ENCODE measurements at regions not wholly inside any gene's neighbourhood (a gene's known extent, or its start where the extent isn't known, plus 50 kb on each side); places are given as distances from the start of the nearest gene placed in this dataset.

DNA sequence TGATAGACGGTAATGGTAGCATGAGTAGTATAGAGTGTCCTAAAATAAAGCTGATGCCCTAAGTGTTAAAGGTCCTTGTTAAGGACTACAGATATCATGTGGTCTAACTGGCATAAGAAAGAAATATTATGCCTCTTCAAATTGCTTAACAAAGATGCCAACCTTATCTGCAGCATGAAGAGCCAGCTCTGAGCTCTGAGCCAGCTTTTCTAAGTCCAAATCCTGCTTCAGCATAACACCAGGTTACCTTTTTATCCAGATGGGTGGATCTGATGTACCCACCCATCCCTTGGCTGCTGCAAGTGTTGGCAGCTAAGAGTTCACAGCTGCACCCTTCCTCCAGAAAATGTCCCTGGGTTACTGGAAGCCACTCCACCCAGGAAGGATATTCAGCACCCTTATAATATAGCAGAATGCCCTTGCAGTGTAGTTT lies 83.8 kb downstream of the TENT5A start:
- Histone ChIP-seq H3K79me2 (ENCODE audit: insufficient read depth, low read length) (no peaks in the 10 kb centered on the region), H3K9me3 (ENCODE audit: low read length) (no peaks in the 10 kb centered on the region)
- no peak for TF ChIP-seq CTCF (IDR thresholded peaks at IDR 0.05; ENCODE audit: low read length)
- no peak for TF ChIP-seq EZH2 (IDR thresholded peaks at IDR 0.05; ENCODE audit: borderline replicate concordance, low read length)

GRCh38 chr6:81666481-81666880 lies 86.0 kb downstream of the TENT5A start:
- Histone ChIP-seq H3K4me2 (ENCODE audit: low read length) (no peak overlapping the region), H3K4me1 (ENCODE audit: insufficient read depth, low read length, severe bottlenecking) (no peaks in the 10 kb centered on the region), H3K9ac (ENCODE audit: low read length) (no peak overlapping the region), H3K27me3 (ENCODE audit: insufficient read depth, low read length) (no peaks in the 10 kb centered on the region), H3K27ac (ENCODE audit: low read depth, low read length, poor library complexity, severe bottlenecking) (no peak overlapping the region), H4K20me1 (ENCODE audit: insufficient read depth, low read length) (no peaks in the 10 kb centered on the region), H3K4me3 (ENCODE audit: low read depth, low read length, poor library complexity, severe bottlenecking) (no peak overlapping the region), H3K9me2 (ENCODE audit: low read depth, low read length) (no peaks in the 10 kb centered on the region), H3F3A (ENCODE audit: insufficient read depth, low read length) (no peaks in the 10 kb centered on the region), H3K36me3 (ENCODE audit: insufficient read depth, low read length) (no peaks in the 10 kb centered on the region), H3K79me2 (ENCODE audit: insufficient read depth, low read length) (no peaks in the 10 kb centered on the region), H3K9me3 (ENCODE audit: low read length) (no peaks in the 10 kb centered on the region), H2AFZ (ENCODE audit: low read length) (no peak overlapping the region)
- TF ChIP-seq CTCF (IDR thresholded peaks at IDR 0.05; ENCODE audit: low read length) = no peak
- TF ChIP-seq EZH2 (IDR thresholded peaks at IDR 0.05; ENCODE audit: borderline replicate concordance, low read length) = no peak

More for the DNA sequence above, 83.8 kb downstream of the TENT5A start:
- Histone ChIP-seq H3K4me1 (ENCODE audit: insufficient read depth, low read length, severe bottlenecking) (no peaks in the 10 kb centered on the region), H2AFZ (ENCODE audit: low read length) (no peak overlapping the region), H3K9me2 (ENCODE audit: low read depth, low read length) (no peaks in the 10 kb centered on the region), H3K36me3 (ENCODE audit: insufficient read depth, low read length) (no peaks in the 10 kb centered on the region), H3K9ac (ENCODE audit: low read length) (no peak overlapping the region), H4K20me1 (ENCODE audit: insufficient read depth, low read length) (no peaks in the 10 kb centered on the region), H3F3A (ENCODE audit: insufficient read depth, low read length) (no peaks in the 10 kb centered on the region), H3K27ac (ENCODE audit: low read depth, low read length, poor library complexity, severe bottlenecking) (no peak overlapping the region), H3K4me2 (ENCODE audit: low read length) (no peak overlapping the region), H3K27me3 (ENCODE audit: insufficient read depth, low read length) (no peaks in the 10 kb centered on the region), H3K4me3 (ENCODE audit: low read depth, low read length, poor library complexity, severe bottlenecking) (no peak overlapping the region)

DNA sequence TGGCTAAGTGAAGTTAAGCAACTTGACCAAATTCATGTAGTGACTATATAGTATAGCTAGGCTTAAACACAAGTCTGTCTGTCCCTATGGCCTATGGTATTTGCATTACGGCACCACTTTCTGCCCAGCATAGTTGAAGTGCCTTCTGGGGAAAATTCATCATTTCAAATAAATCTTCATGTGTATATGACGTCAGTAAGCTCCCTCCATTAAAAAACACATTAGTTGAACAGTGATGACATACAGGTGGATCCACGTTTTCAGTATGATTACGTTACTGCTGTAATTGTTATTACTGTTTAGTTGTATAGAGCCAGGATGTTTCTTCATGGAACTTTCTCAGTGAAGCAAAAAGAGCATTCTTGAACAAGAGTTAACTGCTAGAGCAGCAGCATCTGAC lies 96.2 kb downstream of the TENT5A start:
- H3F3A ChIP-seq (ENCODE audit: insufficient read depth, low read length) = no peaks in the 10 kb centered on the region
- no peaks in the 10 kb centered on the region for H3K9me2 ChIP-seq (ENCODE audit: low read depth, low read length)
- no peak overlapping the region for H3K9ac ChIP-seq (ENCODE audit: low read length)
- no peaks in the 10 kb centered on the region for H3K27me3 ChIP-seq (ENCODE audit: insufficient read depth, low read length)
- no peaks in the 10 kb centered on the region for H3K4me1 ChIP-seq (ENCODE audit: insufficient read depth, low read length, severe bottlenecking)
- H3K27ac ChIP-seq (ENCODE audit: low read depth, low read length, poor library complexity, severe bottlenecking) = no peak overlapping the region
- no peak overlapping the region for H2AFZ ChIP-seq (ENCODE audit: low read length)
- no peaks in the 10 kb centered on the region for H4K20me1 ChIP-seq (ENCODE audit: insufficient read depth, low read length)
- H3K79me2 ChIP-seq (ENCODE audit: insufficient read depth, low read length) = no peaks in the 10 kb centered on the region
- no peak for TF ChIP-seq CTCF (IDR thresholded peaks at IDR 0.05; ENCODE audit: low read length)
- TF ChIP-seq EZH2 (IDR thresholded peaks at IDR 0.05; ENCODE audit: borderline replicate concordance, low read length) = no peak
- no peak overlapping the region for H3K4me2 ChIP-seq (ENCODE audit: low read length)
- no peaks in the 10 kb centered on the region for H3K36me3 ChIP-seq (ENCODE audit: insufficient read depth, low read length)
- H3K4me3 ChIP-seq (ENCODE audit: low read depth, low read length, poor library complexity, severe bottlenecking) = no peak overlapping the region
- no peaks in the 10 kb centered on the region for H3K9me3 ChIP-seq (ENCODE audit: low read length)

Data from OCI-LY1 (cell line).